ENCODE measurements at regions not wholly inside any gene's neighbourhood (a gene's known extent, or its start where the extent isn't known, plus 50 kb on each side); places are given as distances from the start of the nearest gene placed in this dataset.

GRCh38 chr21:18960306-18960705 lies 556.7 kb upstream of the TMPRSS15 start:
- Histone ChIP-seq H3K23ac (ENCODE audit: low read depth, low read length, poor library complexity) (no peak overlapping the region), H2BK15ac (ENCODE audit: low read length) (no peak overlapping the region), H3K27ac (replicated peaks; ENCODE audit: low read length) (no peak overlapping the region)

GRCh38 chr21:18970416-18970815 lies 566.8 kb upstream of the TMPRSS15 start:
- Histone ChIP-seq H3K4me2 (ENCODE audit: insufficient read depth, low read length, poor library complexity, severe bottlenecking) (no peak overlapping the region), H3K27ac (replicated peaks; ENCODE audit: low read length) (no peak overlapping the region), H3K14ac (ENCODE audit: low read length) (no peak overlapping the region), H3K23ac (ENCODE audit: low read depth, low read length, poor library complexity) (no peak overlapping the region), H2AFZ (ENCODE audit: low read length) (no peak overlapping the region), H3K4me1 (ENCODE audit: control insufficient read depth in 2 of 2, insufficient read depth in 1 of 2, low read depth in 1 of 2, low read length in 2 of 2) (no peaks in the 10 kb centered on the region), H3K79me1 (ENCODE audit: low read depth, low read length) (no peaks in the 10 kb centered on the region), H3K4ac (ENCODE audit: low read length) (no peak overlapping the region), H3K18ac (ENCODE audit: low read length) (no peak overlapping the region), H2BK120ac (ENCODE audit: low read depth, low read length) (no peak overlapping the region), H2AK5ac (ENCODE audit: low read depth, low read length) (no peak overlapping the region), H3K4me3 (ENCODE audit: low read length in 2 of 2) (no peak overlapping the region), H3K9me3 (replicated peaks in 1 of 2; ENCODE audit: control insufficient read depth in 2 of 2, insufficient read depth in 1 of 2, low read depth in 1 of 2, low read length in 2 of 2) (no peaks in the 10 kb centered on the region), H3K9ac (ENCODE audit: low read depth, low read length, poor library complexity) (no peak overlapping the region), H3K27me3 (ENCODE audit: control insufficient read depth in 3 of 3, insufficient read depth in 3 of 3, low read depth in 1 of 3, low read length in 3 of 3) (no peaks in the 10 kb centered on the region), H4K91ac (ENCODE audit: low read depth, low read length, poor library complexity) (no peak overlapping the region), H3K36me3 (replicated peaks in 1 of 2; ENCODE audit: control insufficient read depth in 2 of 2, insufficient read depth in 2 of 2, low read length in 2 of 2) (no peaks in the 10 kb centered on the region), H2BK12ac (ENCODE audit: low read length) (no peak overlapping the region), H2BK15ac (ENCODE audit: low read length) (no peak overlapping the region), H4K8ac (ENCODE audit: low read depth, low read length) (no peak overlapping the region), H2BK5ac (ENCODE audit: low read length) (no peak overlapping the region)
- no CpG with 5 or more reads among the region's 1 CpG for WGBS, 2 donors (ENCODE audit: extremely low coverage in 2 of 2, insufficient read length in 2 of 2, insufficient replicate concordance in 1 of 2)
- no peak for DNase-seq (ENCODE audit: low spot score)

More at GRCh38 chr21:18960306-18960705, 556.7 kb upstream of the TMPRSS15 start:
- Histone ChIP-seq H2BK5ac (ENCODE audit: low read length) (no peak overlapping the region), H4K91ac (ENCODE audit: low read depth, low read length, poor library complexity) (no peak overlapping the region), H2AK5ac (ENCODE audit: low read depth, low read length) (no peak overlapping the region), H2BK12ac (ENCODE audit: low read length) (no peak overlapping the region), H3K18ac (ENCODE audit: low read length) (no peak overlapping the region), H3K27me3 (ENCODE audit: control insufficient read depth in 3 of 3, insufficient read depth in 3 of 3, low read depth in 1 of 3, low read length in 3 of 3) (no peaks in the 10 kb centered on the region), H3K14ac (ENCODE audit: low read length) (no peak overlapping the region), H2AFZ (ENCODE audit: low read length) (no peak overlapping the region), H2BK120ac (ENCODE audit: low read depth, low read length) (no peak overlapping the region), H3K9ac (ENCODE audit: low read depth, low read length, poor library complexity) (no peak overlapping the region), H3K4me2 (ENCODE audit: insufficient read depth, low read length, poor library complexity, severe bottlenecking) (no peak overlapping the region), H3K4me3 (ENCODE audit: low read length in 2 of 2) (no peak overlapping the region), H3K79me1 (ENCODE audit: low read depth, low read length) (no peaks in the 10 kb centered on the region), H3K36me3 (replicated peaks in 1 of 2; ENCODE audit: control insufficient read depth in 2 of 2, insufficient read depth in 2 of 2, low read length in 2 of 2) (no peaks in the 10 kb centered on the region), H3K9me3 (replicated peaks in 1 of 2; ENCODE audit: control insufficient read depth in 2 of 2, insufficient read depth in 1 of 2, low read depth in 1 of 2, low read length in 2 of 2) (no peaks in the 10 kb centered on the region), H3K4me1 (ENCODE audit: control insufficient read depth in 2 of 2, insufficient read depth in 1 of 2, low read depth in 1 of 2, low read length in 2 of 2) (no peaks in the 10 kb centered on the region), H3K4ac (ENCODE audit: low read length) (no peak overlapping the region), H4K8ac (ENCODE audit: low read depth, low read length) (no peak overlapping the region)
- WGBS, 2 donors (ENCODE audit: extremely low coverage in 2 of 2, insufficient read length in 2 of 2, insufficient replicate concordance in 1 of 2), result no CpG with 5 or more reads among the region's 3 CpGs
- no peak for DNase-seq (ENCODE audit: low spot score)

- Histone ChIP-seq H2AFZ (ENCODE audit: low read length) (no peak overlapping the region), H3K27me3 (ENCODE audit: control insufficient read depth in 3 of 3, insufficient read depth in 3 of 3, low read depth in 1 of 3, low read length in 3 of 3) (no peaks in the 10 kb centered on the region), H3K27ac (replicated peaks; ENCODE audit: low read length) (no peak overlapping the region), H3K9ac (ENCODE audit: low read depth, low read length, poor library complexity) (no peak overlapping the region), H2BK120ac (ENCODE audit: low read depth, low read length) (no peak overlapping the region), H3K4me2 (ENCODE audit: insufficient read depth, low read length, poor library complexity, severe bottlenecking) (no peak overlapping the region), H4K8ac (ENCODE audit: low read depth, low read length) (no peak overlapping the region), H3K4ac (ENCODE audit: low read length) (no peak overlapping the region), H2BK15ac (ENCODE audit: low read length) (no peak overlapping the region), H3K79me1 (ENCODE audit: low read depth, low read length) (no peaks in the 10 kb centered on the region), H3K14ac (ENCODE audit: low read length) (no peak overlapping the region), H2BK12ac (ENCODE audit: low read length) (no peak overlapping the region), H3K23ac (ENCODE audit: low read depth, low read length, poor library complexity) (no peak overlapping the region), H3K36me3 (replicated peaks in 1 of 2; ENCODE audit: control insufficient read depth in 2 of 2, insufficient read depth in 2 of 2, low read length in 2 of 2) (no peaks in the 10 kb centered on the region), H2BK5ac (ENCODE audit: low read length) (no peak overlapping the region), H3K9me3 (replicated peaks in 1 of 2; ENCODE audit: control insufficient read depth in 2 of 2, insufficient read depth in 1 of 2, low read depth in 1 of 2, low read length in 2 of 2) (no peaks in the 10 kb centered on the region), H3K4me3 (ENCODE audit: low read length in 2 of 2) (no peak overlapping the region), H2AK5ac (ENCODE audit: low read depth, low read length) (no peak overlapping the region), H3K4me1 (ENCODE audit: control insufficient read depth in 2 of 2, insufficient read depth in 1 of 2, low read depth in 1 of 2, low read length in 2 of 2) (no peaks in the 10 kb centered on the region), H4K91ac (ENCODE audit: low read depth, low read length, poor library complexity) (no peak overlapping the region), H3K18ac (ENCODE audit: low read length) (no peak overlapping the region)
- no peak for DNase-seq (ENCODE audit: low spot score)
- WGBS, 2 donors (ENCODE audit: extremely low coverage in 2 of 2, insufficient read length in 2 of 2, insufficient replicate concordance in 1 of 2), result no CpG with 5 or more reads among the region's 1 CpG
These were observed 567.4 kb upstream of the TMPRSS15 start for GRCh38 chr21:18970941-18971340.

- H3K27me3 ChIP-seq (ENCODE audit: control insufficient read depth in 3 of 3, insufficient read depth in 3 of 3, low read depth in 1 of 3, low read length in 3 of 3), result no peaks in the 10 kb centered on the region
These were observed 582.0 kb upstream of the TMPRSS15 start for GRCh38 chr21:18985584-18985983.

More at GRCh38 chr21:18985584-18985983, 582.0 kb upstream of the TMPRSS15 start:
- no peak overlapping the region for H3K9ac ChIP-seq (ENCODE audit: low read depth, low read length, poor library complexity)
- H3K36me3 ChIP-seq (replicated peaks in 1 of 2; ENCODE audit: control insufficient read depth in 2 of 2, insufficient read depth in 2 of 2, low read length in 2 of 2), result no peaks in the 10 kb centered on the region
- H3K4me2 ChIP-seq (ENCODE audit: insufficient read depth, low read length, poor library complexity, severe bottlenecking), result no peak overlapping the region
- no peak overlapping the region for H3K4ac ChIP-seq (ENCODE audit: low read length)
- H3K18ac ChIP-seq (ENCODE audit: low read length), result no peak overlapping the region
- DNase-seq (ENCODE audit: low spot score), result no peak
- no peak overlapping the region for H3K23ac ChIP-seq (ENCODE audit: low read depth, low read length, poor library complexity)
- no peak overlapping the region for H4K91ac ChIP-seq (ENCODE audit: low read depth, low read length, poor library complexity)
- no peak overlapping the region for H2AFZ ChIP-seq (ENCODE audit: low read length)
- no peak overlapping the region for H3K27ac ChIP-seq (replicated peaks; ENCODE audit: low read length)
- H2BK120ac ChIP-seq (ENCODE audit: low read depth, low read length), result no peak overlapping the region
- H3K9me3 ChIP-seq (replicated peaks in 1 of 2; ENCODE audit: control insufficient read depth in 2 of 2, insufficient read depth in 1 of 2, low read depth in 1 of 2, low read length in 2 of 2), result peaks cover 0 to 2% of the 10 kb centered on the region in 2 donors
- H2BK5ac ChIP-seq (ENCODE audit: low read length), result no peak overlapping the region
- no peak overlapping the region for H2BK12ac ChIP-seq (ENCODE audit: low read length)
- no peak overlapping the region for H2BK15ac ChIP-seq (ENCODE audit: low read length)
- no peak overlapping the region for H3K14ac ChIP-seq (ENCODE audit: low read length)
- H2AK5ac ChIP-seq (ENCODE audit: low read depth, low read length), result no peak overlapping the region
- no peak overlapping the region for H3K4me3 ChIP-seq (ENCODE audit: low read length in 2 of 2)
- no peaks in the 10 kb centered on the region for H3K4me1 ChIP-seq (ENCODE audit: control insufficient read depth in 2 of 2, insufficient read depth in 1 of 2, low read depth in 1 of 2, low read length in 2 of 2)
- no peaks in the 10 kb centered on the region for H3K79me1 ChIP-seq (ENCODE audit: low read depth, low read length)
- no peak overlapping the region for H4K8ac ChIP-seq (ENCODE audit: low read depth, low read length)

Measured in neuronal stem cell (in vitro differentiated cells).